GM12874 (cell line): ENCODE measurements at regions not wholly inside any gene's neighbourhood (a gene's known extent, or its start where the extent isn't known, plus 50 kb on each side); places are given as distances from the start of the nearest gene placed in this dataset.

ENCODE experiments used
- CTCF ChIP-seq: IDR thresholded peaks from 2 replicates; pipeline ENCODE4 v1.5.1; 2011; ENCODE audit warnings: low read depth, mild to moderate bottlenecking, control low read depth, low read length, moderate library complexity; ENCODE audit not compliant: insufficient read depth

- no peak for TF ChIP-seq CTCF
Measured at GRCh38 chr16:35741546-35741945, 2282.1 kb downstream of the TP53TG3F start.

GRCh38 chr16:35743101-35743692 is 2283.8 kb downstream of the TP53TG3F start:
- TF ChIP-seq CTCF, result no peak

GRCh38 chr16:35744084-35744483 is 2284.7 kb downstream of the TP53TG3F start:
- no peak for TF ChIP-seq CTCF

GRCh38 chr16:35744726-35745125 is 2285.3 kb downstream of the TP53TG3F start:
- TF ChIP-seq CTCF, result no peak

- TF ChIP-seq CTCF, result no peak
Measured at GRCh38 chr16:35745191-35745590, 2285.8 kb downstream of the TP53TG3F start.

GRCh38 chr16:35745821-35746248 is 2286.4 kb downstream of the TP53TG3F start:
- no peak for TF ChIP-seq CTCF

GRCh38 chr16:35746281-35746962 is 2287.0 kb downstream of the TP53TG3F start:
- TF ChIP-seq CTCF, result no peak
